ENCODE measurements at regions not wholly inside any gene's neighbourhood (a gene's known extent, or its start where the extent isn't known, plus 50 kb on each side); places are given as distances from the start of the nearest gene placed in this dataset.

DNA sequence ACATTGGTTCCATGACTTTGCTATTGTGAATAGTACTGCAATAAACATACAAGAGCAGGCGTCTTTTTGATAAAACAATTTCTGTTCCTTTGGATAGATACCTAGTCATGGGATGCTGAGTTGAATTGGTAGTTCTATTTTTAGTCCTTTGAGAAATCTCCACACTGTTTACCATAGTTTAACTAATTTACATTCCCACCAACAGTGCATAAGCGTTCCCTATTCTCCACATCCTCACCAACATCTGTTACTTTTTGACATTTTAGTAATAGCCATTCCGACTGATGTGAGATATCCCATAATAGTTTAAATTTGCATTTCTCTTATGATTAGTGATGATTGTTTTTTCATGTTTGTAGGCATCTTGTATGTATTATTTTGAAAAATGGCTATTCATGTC is 707.0 kb downstream of the SORCS1 start:
- no peak overlapping the region for H2AFZ ChIP-seq (ENCODE audit: low read depth, low read length)
- BruUV-seq (replicated peaks): no TSS peak
- ChIA-PET CTCF (no interaction called here), POLR2A (no interaction called here)
- no peaks in the 10 kb centered on the region for H3K4me1 ChIP-seq (ENCODE audit: control insufficient read depth, extremely low read depth, insufficient read depth, low read length)
- intact Hi-C loops (cut with micrococcal nuclease): no loop called here
- dilution Hi-C loops (cut with MboI; ENCODE audit: extremely low pct_ligation_motif_present, low sequenced_read_pairs): no loop called here
- H3K9me3 ChIP-seq (replicated peaks; ENCODE audit: control insufficient read depth, insufficient read depth, low read length): no peaks in the 10 kb centered on the region
- TF ChIP-seq POLR2A (IDR thresholded peaks at IDR 0.05; ENCODE audit: low read depth, low read length): no peak
- no peak for TF ChIP-seq GATA2 (IDR thresholded peaks at IDR 0.05; ENCODE audit: insufficient read depth, insufficient read length, low read depth, low read length)
- TF ChIP-seq, protein P1, sequence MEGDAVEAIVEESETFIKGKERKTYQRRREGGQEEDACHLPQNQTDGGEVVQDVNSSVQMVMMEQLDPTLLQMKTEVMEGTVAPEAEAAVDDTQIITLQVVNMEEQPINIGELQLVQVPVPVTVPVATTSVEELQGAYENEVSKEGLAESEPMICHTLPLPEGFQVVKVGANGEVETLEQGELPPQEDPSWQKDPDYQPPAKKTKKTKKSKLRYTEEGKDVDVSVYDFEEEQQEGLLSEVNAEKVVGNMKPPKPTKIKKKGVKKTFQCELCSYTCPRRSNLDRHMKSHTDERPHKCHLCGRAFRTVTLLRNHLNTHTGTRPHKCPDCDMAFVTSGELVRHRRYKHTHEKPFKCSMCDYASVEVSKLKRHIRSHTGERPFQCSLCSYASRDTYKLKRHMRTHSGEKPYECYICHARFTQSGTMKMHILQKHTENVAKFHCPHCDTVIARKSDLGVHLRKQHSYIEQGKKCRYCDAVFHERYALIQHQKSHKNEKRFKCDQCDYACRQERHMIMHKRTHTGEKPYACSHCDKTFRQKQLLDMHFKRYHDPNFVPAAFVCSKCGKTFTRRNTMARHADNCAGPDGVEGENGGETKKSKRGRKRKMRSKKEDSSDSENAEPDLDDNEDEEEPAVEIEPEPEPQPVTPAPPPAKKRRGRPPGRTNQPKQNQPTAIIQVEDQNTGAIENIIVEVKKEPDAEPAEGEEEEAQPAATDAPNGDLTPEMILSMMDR (IDR thresholded peaks at IDR 0.05; ENCODE audit: extremely low read depth in 1 of 2, insufficient read depth in 1 of 2, low read depth in 1 of 2, low read length in 2 of 2): no peak
- TF ChIP-seq POLR2AphosphoS5 (IDR thresholded peaks at IDR 0.05; ENCODE audit: insufficient read depth, low read depth, low read length): no peak
- no peak for TF ChIP-seq FOS (IDR thresholded peaks at IDR 0.05; ENCODE audit: borderline replicate concordance, insufficient read depth, low read length)
- TF ChIP-seq, protein P2, sequence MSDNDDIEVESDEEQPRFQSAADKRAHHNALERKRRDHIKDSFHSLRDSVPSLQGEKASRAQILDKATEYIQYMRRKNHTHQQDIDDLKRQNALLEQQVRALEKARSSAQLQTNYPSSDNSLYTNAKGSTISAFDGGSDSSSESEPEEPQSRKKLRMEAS (IDR thresholded peaks at IDR 0.05; ENCODE audit: insufficient read depth, insufficient read length): no peak
- TF ChIP-seq EZH2 (IDR thresholded peaks at IDR 0.05; ENCODE audit: borderline replicate concordance, low read depth, low read length, severe bottlenecking): no peak
- TF ChIP-seq MYC (IDR thresholded peaks at IDR 0.05; ENCODE audit: low read depth, low read length): no peak
- TF ChIP-seq JUN (IDR thresholded peaks at IDR 0.05; ENCODE audit: borderline replicate concordance, insufficient read depth, insufficient read length, low read depth): no peak
- no peaks in the 10 kb centered on the region for H3K27me3 ChIP-seq (ENCODE audit: control insufficient read depth in 2 of 2, insufficient read depth in 2 of 2, low read length in 2 of 2)
- H4K20me1 ChIP-seq (replicated peaks; ENCODE audit: control insufficient read depth, extremely low read depth, insufficient read depth, low read length): no peaks in the 10 kb centered on the region
- H3K9me1 ChIP-seq (replicated peaks; ENCODE audit: control insufficient read depth, extremely low read depth, insufficient read depth, low read length): no peaks in the 10 kb centered on the region
- H3K4me3 ChIP-seq (replicated peaks in 1 of 3; ENCODE audit: insufficient read depth in 1 of 3, low read depth in 1 of 3, low read length in 3 of 3): no peak overlapping the region
- H3K27ac ChIP-seq (ENCODE audit: insufficient read depth, low read depth, low read length): no peak overlapping the region
- no peak overlapping the region for H3K4me2 ChIP-seq (ENCODE audit: insufficient read depth, low read length)
- FAIRE-seq (no peak), DNase-seq (ENCODE audit: low read depth, low spot score) (no peak)
- H3K9ac ChIP-seq (replicated peaks; ENCODE audit: extremely low read depth, insufficient read depth, low read length): no peak overlapping the region
- no peaks in the 10 kb centered on the region for H3K79me2 ChIP-seq (ENCODE audit: control insufficient read depth, insufficient read depth, low read length)
- H3K36me3 ChIP-seq (ENCODE audit: control insufficient read depth in 2 of 2, extremely low read depth in 1 of 2, insufficient read depth in 2 of 2, low read length in 2 of 2): no peaks in the 10 kb centered on the region

All from endothelial cell of umbilical vein (primary cell).